IPS-20b (cell line): ENCODE measurements at regions not wholly inside any gene's neighbourhood (a gene's known extent, or its start where the extent isn't known, plus 50 kb on each side); places are given as distances from the start of the nearest gene placed in this dataset.

Source experiments
- H3K27ac ChIP-seq: one replicate; pipeline ENCODE4 v1.5.1; 2013; ENCODE audit warnings: low read length
- H3K27me3 ChIP-seq: 2 replicates; pipeline ENCODE4 v1.6.1; 2013; ENCODE audit warnings: mild to moderate bottlenecking, low read length, inconsistent platforms; ENCODE audit not compliant: insufficient read depth
- H3K36me3 ChIP-seq: 2 replicates; pipeline ENCODE4 v1.6.1; 2013; ENCODE audit warnings: low read depth, mild to moderate bottlenecking, inconsistent platforms, low read length, moderate library complexity; ENCODE audit not compliant: insufficient read depth
- H3K4me1 ChIP-seq: 2 replicates; pipeline ENCODE4 v1.6.1; 2013; ENCODE audit warnings: mild to moderate bottlenecking, control low read depth, inconsistent platforms, low read length, moderate library complexity; ENCODE audit not compliant: insufficient read depth
- H3K4me3 ChIP-seq: 2 replicates; pipeline ENCODE4 v1.5.1; 2013; ENCODE audit warnings: mild to moderate bottlenecking, low read length, inconsistent platforms
- H3K9ac ChIP-seq: 2 replicates; pipeline ENCODE4 v1.6.1; 2013; ENCODE audit warnings: low read depth, mild to moderate bottlenecking, inconsistent platforms, low read length, moderate library complexity
- H3K9me3 ChIP-seq: 2 replicates; pipeline ENCODE4 v1.6.1; 2013; ENCODE audit warnings: mild to moderate bottlenecking, low read depth, low read length, inconsistent platforms; ENCODE audit not compliant: insufficient read depth

GRCh38 chr22:26981541-26981940 lies 324.2 kb downstream of the MIAT start:
- H3K4me1 ChIP-seq: peaks cover 11% of the 10 kb centered on the region; the same call in 1 of the 2 replicates
- no peak overlapping the region for H3K9ac ChIP-seq
- H3K9me3 ChIP-seq: no peaks in the 10 kb centered on the region
- no peaks in the 10 kb centered on the region; the same call in 1 of the 2 replicates for H3K27me3 ChIP-seq
- no peaks in the 10 kb centered on the region for H3K36me3 ChIP-seq
- H3K4me3 ChIP-seq: no peak overlapping the region
- no peak overlapping the region for H3K27ac ChIP-seq

GRCh38 chr22:26983311-26983710 lies 325.9 kb downstream of the MIAT start:
- Histone ChIP-seq H3K9me3 (no peaks in the 10 kb centered on the region), H3K4me3 (no peak overlapping the region), H3K9ac (no peak overlapping the region), H3K27me3 (no peaks in the 10 kb centered on the region; the same call in 1 of the 2 replicates), H3K4me1 (peaks cover 18% of the 10 kb centered on the region; the same call in 1 of the 2 replicates), H3K36me3 (no peaks in the 10 kb centered on the region), H3K27ac (no peak overlapping the region)

- Histone ChIP-seq H3K4me3 (no peak overlapping the region), H3K9ac (no peak overlapping the region), H3K9me3 (no peaks in the 10 kb centered on the region), H3K27me3 (no peaks in the 10 kb centered on the region; the same call in 1 of the 2 replicates), H3K36me3 (no peaks in the 10 kb centered on the region), H3K27ac (no peak overlapping the region), H3K4me1 (peaks cover 18% of the 10 kb centered on the region; the same call in 1 of the 2 replicates)
Measured at GRCh38 chr22:26985206-26985605, 327.8 kb downstream of the MIAT start.

- no peak overlapping the region for H3K4me3 ChIP-seq
- no peaks in the 10 kb centered on the region for H3K36me3 ChIP-seq
- no peaks in the 10 kb centered on the region for H3K9me3 ChIP-seq
- peak overlapping the region; percentile 8; the same call in 1 of the 2 replicates for H3K9ac ChIP-seq
- no peak overlapping the region for H3K27ac ChIP-seq
- H3K27me3 ChIP-seq: no peaks in the 10 kb centered on the region; the same call in 1 of the 2 replicates
- peaks cover 18% of the 10 kb centered on the region; the same call in 1 of the 2 replicates for H3K4me1 ChIP-seq
Measured at GRCh38 chr22:26985931-26986782, 328.8 kb downstream of the MIAT start.

GRCh38 chr22:26986884-26987283 lies 329.5 kb downstream of the MIAT start:
- H3K9me3 ChIP-seq: no peaks in the 10 kb centered on the region
- no peak overlapping the region for H3K27ac ChIP-seq
- H3K36me3 ChIP-seq: no peaks in the 10 kb centered on the region
- peaks cover 18% of the 10 kb centered on the region; the same call in 1 of the 2 replicates for H3K4me1 ChIP-seq
- H3K4me3 ChIP-seq: no peak overlapping the region
- no peaks in the 10 kb centered on the region; the same call in 1 of the 2 replicates for H3K27me3 ChIP-seq
- peak overlapping the region; percentile 8; the same call in 1 of the 2 replicates for H3K9ac ChIP-seq

- no peaks in the 10 kb centered on the region for H3K27me3 ChIP-seq
- H3K9me3 ChIP-seq: no peaks in the 10 kb centered on the region
- H3K36me3 ChIP-seq: no peaks in the 10 kb centered on the region
Measured at GRCh38 chr22:26990503-26991189, 333.3 kb downstream of the MIAT start.

GRCh38 chr22:26992556-26992955 lies 335.2 kb downstream of the MIAT start:
- H3K36me3 ChIP-seq: no peaks in the 10 kb centered on the region
- no peak overlapping the region for H3K27ac ChIP-seq
- no peak overlapping the region for H3K9ac ChIP-seq
- H3K27me3 ChIP-seq: no peaks in the 10 kb centered on the region
- H3K4me3 ChIP-seq: no peak overlapping the region
- no peaks in the 10 kb centered on the region for H3K9me3 ChIP-seq
- H3K4me1 ChIP-seq: no peaks in the 10 kb centered on the region

More at GRCh38 chr22:26990503-26991189, 333.3 kb downstream of the MIAT start:
- Histone ChIP-seq H3K4me1 (peaks cover 16% of the 10 kb centered on the region; the same call in 1 of the 2 replicates), H3K9ac (no peak overlapping the region), H3K27ac (no peak overlapping the region), H3K4me3 (no peak overlapping the region)

GRCh38 chr22:26993886-26994285 lies 336.5 kb downstream of the MIAT start:
- Histone ChIP-seq H3K9ac (no peak overlapping the region), H3K27me3 (no peaks in the 10 kb centered on the region), H3K27ac (no peak overlapping the region), H3K4me3 (no peak overlapping the region), H3K4me1 (no peaks in the 10 kb centered on the region), H3K9me3 (no peaks in the 10 kb centered on the region), H3K36me3 (no peaks in the 10 kb centered on the region)

GRCh38 chr22:26994801-26995200 lies 337.4 kb downstream of the MIAT start:
- Histone ChIP-seq H3K36me3 (no peaks in the 10 kb centered on the region), H3K9ac (no peak overlapping the region), H3K27ac (no peak overlapping the region), H3K27me3 (no peaks in the 10 kb centered on the region), H3K4me1 (no peaks in the 10 kb centered on the region), H3K9me3 (no peaks in the 10 kb centered on the region), H3K4me3 (no peak overlapping the region)

- Histone ChIP-seq H3K4me1 (no peaks in the 10 kb centered on the region), H3K27me3 (no peaks in the 10 kb centered on the region), H3K4me3 (no peak overlapping the region), H3K27ac (no peak overlapping the region), H3K9ac (no peak overlapping the region), H3K36me3 (no peaks in the 10 kb centered on the region), H3K9me3 (no peaks in the 10 kb centered on the region)
Measured at GRCh38 chr22:26995235-26995634, 337.8 kb downstream of the MIAT start.

GRCh38 chr22:26996154-26996553 lies 338.8 kb downstream of the MIAT start:
- H3K4me1 ChIP-seq: no peaks in the 10 kb centered on the region
- no peaks in the 10 kb centered on the region for H3K27me3 ChIP-seq
- H3K9me3 ChIP-seq: no peaks in the 10 kb centered on the region
- no peak overlapping the region for H3K9ac ChIP-seq
- no peak overlapping the region for H3K27ac ChIP-seq
- H3K4me3 ChIP-seq: no peak overlapping the region
- H3K36me3 ChIP-seq: no peaks in the 10 kb centered on the region
